ENCODE measurements at regions not wholly inside any gene's neighbourhood (a gene's known extent, or its start where the extent isn't known, plus 50 kb on each side); places are given as distances from the start of the nearest gene placed in this dataset.

DNA sequence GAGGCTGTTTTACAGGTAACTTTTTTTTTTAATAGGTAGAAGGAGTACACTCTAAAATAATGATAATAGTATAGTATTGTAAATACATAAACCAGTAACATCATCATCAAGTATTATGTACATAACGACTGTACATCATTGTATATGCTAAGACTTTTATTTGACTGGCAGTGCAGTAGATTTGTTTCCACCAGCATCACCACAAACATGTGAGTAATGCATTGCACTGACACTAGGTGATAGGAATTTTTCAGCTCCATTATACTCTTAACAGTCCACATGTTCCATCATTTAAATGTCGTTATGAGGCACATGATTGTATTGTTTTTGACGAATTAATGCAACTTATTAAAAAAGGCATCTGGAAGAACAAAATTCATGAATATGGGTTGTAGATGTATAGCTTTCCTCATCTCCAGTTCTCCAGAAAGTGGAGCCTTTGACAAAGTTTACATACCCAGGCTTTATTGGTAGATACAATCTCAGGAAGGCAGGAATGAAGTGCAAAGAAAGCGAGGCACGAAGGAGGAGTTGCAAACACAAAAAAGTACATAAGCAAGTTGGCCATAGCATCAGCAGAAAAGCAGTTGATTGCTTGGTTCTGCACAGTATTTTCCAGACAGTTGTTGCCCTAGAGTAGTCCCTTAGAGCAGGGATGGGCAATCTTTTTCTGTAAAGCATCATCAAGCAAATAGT is 336.9 kb upstream of the NR3C2 start:
- DNase-seq = no peak
- Histone ChIP-seq H3K27ac (ENCODE audit: insufficient read depth in 1 of 2, low read depth in 1 of 2, low read length in 2 of 2, poor library complexity in 1 of 2, severe bottlenecking in 2 of 2) (no peak overlapping the region), H3K4me3 (ENCODE audit: control insufficient read depth in 1 of 7, extremely low read depth in 1 of 7, insufficient read depth in 4 of 7, low read depth in 2 of 7, low read length in 6 of 7) (no peak overlapping the region), H3K4me1 (ENCODE audit: control extremely low read depth in 1 of 4, control insufficient read depth in 4 of 4, insufficient read depth in 4 of 4, low read length in 3 of 4) (no peaks in the 10 kb centered on the region), H3K36me3 (ENCODE audit: control insufficient read depth in 4 of 4, insufficient read depth in 4 of 4, low read length in 3 of 4) (no peaks in the 10 kb centered on the region), H3K27me3 (replicated peaks in 2 of 5; ENCODE audit: control insufficient read depth in 4 of 5, insufficient read depth in 5 of 5, low read length in 4 of 5) (no peaks in the 10 kb centered on the region), H3K9me3 (ENCODE audit: control extremely low read depth in 1 of 5, control insufficient read depth in 4 of 5, insufficient read depth in 2 of 5, low read depth in 1 of 5, low read length in 4 of 5) (no peaks in the 10 kb centered on the region)
- POLR2A ChIA-PET = no interaction called here
- WGBS (ENCODE audit: insufficient coverage) = 96% methylated on average over 2 of the region's 5 CpGs
- CTCF ChIA-PET = no interaction called here

DNA sequence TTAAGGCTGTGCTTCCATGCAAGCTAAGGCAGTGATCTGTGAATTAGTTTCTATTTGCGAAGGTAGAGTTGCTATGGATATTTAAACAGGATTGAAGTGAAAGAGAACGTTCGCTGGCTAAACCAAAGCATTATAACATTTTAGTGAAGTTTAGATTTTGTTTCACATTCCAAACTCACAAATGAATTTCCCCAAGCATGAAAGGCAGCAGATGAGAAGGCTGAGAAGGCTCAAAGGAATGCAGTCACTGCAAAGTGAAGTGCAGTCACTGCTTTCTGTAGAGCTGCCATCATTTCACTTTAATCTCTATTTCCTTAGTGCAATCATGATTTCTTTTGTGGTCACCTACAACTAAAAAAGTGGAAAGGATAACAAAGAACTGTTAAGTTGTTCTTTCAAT is 334.7 kb upstream of the NR3C2 start:
- DNase-seq = no peak
- H3K27ac ChIP-seq (ENCODE audit: insufficient read depth in 1 of 2, low read depth in 1 of 2, low read length in 2 of 2, poor library complexity in 1 of 2, severe bottlenecking in 2 of 2) = no peak overlapping the region
- CTCF ChIA-PET = no interaction called here

DNA sequence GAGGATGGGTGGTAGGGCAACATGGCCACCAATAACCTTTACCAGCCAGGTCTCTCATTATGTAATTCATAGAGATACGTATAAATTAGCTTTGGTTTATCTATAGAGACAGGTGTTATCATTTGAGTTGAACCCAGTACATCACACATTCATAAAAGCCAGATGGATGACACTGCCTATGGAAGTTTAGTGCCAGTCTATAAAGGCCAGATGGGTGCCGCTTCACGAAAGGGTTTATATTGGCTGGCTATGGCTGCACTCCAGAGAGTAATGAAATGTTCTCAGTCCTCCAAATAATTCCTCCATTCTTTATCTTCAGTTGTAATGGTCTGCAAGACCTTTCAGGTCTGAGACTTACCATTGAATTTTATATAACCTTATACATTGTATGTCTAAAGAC is 331.9 kb upstream of the NR3C2 start:
- WGBS (ENCODE audit: insufficient coverage) = 100% methylated on average over 1 of the region's 3 CpGs
- CTCF ChIA-PET = no interaction called here
- POLR2A ChIA-PET = no interaction called here

More for the DNA sequence above, 334.7 kb upstream of the NR3C2 start:
- no peak overlapping the region for H3K4me3 ChIP-seq (ENCODE audit: control insufficient read depth in 1 of 7, extremely low read depth in 1 of 7, insufficient read depth in 4 of 7, low read depth in 2 of 7, low read length in 6 of 7)
- POLR2A ChIA-PET = no interaction called here
- H3K9me3 ChIP-seq (ENCODE audit: control extremely low read depth in 1 of 5, control insufficient read depth in 4 of 5, insufficient read depth in 2 of 5, low read depth in 1 of 5, low read length in 4 of 5) = no peaks in the 10 kb centered on the region
- H3K27me3 ChIP-seq (replicated peaks in 2 of 5; ENCODE audit: control insufficient read depth in 4 of 5, insufficient read depth in 5 of 5, low read length in 4 of 5) = no peaks in the 10 kb centered on the region
- no CpG with 5 or more reads among the region's 3 CpGs for WGBS (ENCODE audit: insufficient coverage)
- H3K4me1 ChIP-seq (ENCODE audit: control extremely low read depth in 1 of 4, control insufficient read depth in 4 of 4, insufficient read depth in 4 of 4, low read length in 3 of 4) = no peaks in the 10 kb centered on the region
- H3K36me3 ChIP-seq (ENCODE audit: control insufficient read depth in 4 of 4, insufficient read depth in 4 of 4, low read length in 3 of 4) = no peaks in the 10 kb centered on the region

DNA sequence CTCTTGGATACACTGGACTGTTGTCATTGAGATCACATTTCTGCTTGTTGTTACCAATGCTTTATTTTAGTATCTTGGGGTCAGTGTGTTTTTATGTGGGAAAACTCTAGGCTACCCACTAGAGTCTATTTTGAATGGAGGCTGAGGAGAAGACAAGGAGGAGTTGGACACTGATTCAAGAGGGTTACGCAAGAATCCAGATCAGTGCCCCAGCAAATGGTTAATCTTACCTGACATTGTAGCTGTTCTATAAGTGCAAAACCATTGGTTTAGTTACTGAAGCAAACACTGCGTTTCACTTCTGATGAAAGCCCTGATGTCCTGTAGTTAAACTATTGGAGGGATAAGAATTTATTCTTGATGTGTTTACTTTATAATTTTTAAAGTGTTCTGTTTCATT is 331.1 kb upstream of the NR3C2 start:
- H3K27ac ChIP-seq (ENCODE audit: insufficient read depth in 1 of 2, low read depth in 1 of 2, low read length in 2 of 2, poor library complexity in 1 of 2, severe bottlenecking in 2 of 2) = no peak overlapping the region
- ChIA-PET POLR2A (no interaction called here), CTCF (no interaction called here)
- H3K4me3 ChIP-seq (ENCODE audit: control insufficient read depth in 1 of 7, extremely low read depth in 1 of 7, insufficient read depth in 4 of 7, low read depth in 2 of 7, low read length in 6 of 7) = no peak overlapping the region
- no peaks in the 10 kb centered on the region for H3K36me3 ChIP-seq (ENCODE audit: control insufficient read depth in 4 of 4, insufficient read depth in 4 of 4, low read length in 3 of 4)
- H3K27me3 ChIP-seq (replicated peaks in 2 of 5; ENCODE audit: control insufficient read depth in 4 of 5, insufficient read depth in 5 of 5, low read length in 4 of 5) = no peaks in the 10 kb centered on the region
- no peak for DNase-seq
- no peaks in the 10 kb centered on the region for H3K4me1 ChIP-seq (ENCODE audit: control extremely low read depth in 1 of 4, control insufficient read depth in 4 of 4, insufficient read depth in 4 of 4, low read length in 3 of 4)
- WGBS (ENCODE audit: insufficient coverage) = 100% methylated on average over 1 of the region's 2 CpGs
- no peaks in the 10 kb centered on the region for H3K9me3 ChIP-seq (ENCODE audit: control extremely low read depth in 1 of 5, control insufficient read depth in 4 of 5, insufficient read depth in 2 of 5, low read depth in 1 of 5, low read length in 4 of 5)

More for the DNA sequence above, 331.9 kb upstream of the NR3C2 start:
- H3K4me1 ChIP-seq (ENCODE audit: control extremely low read depth in 1 of 4, control insufficient read depth in 4 of 4, insufficient read depth in 4 of 4, low read length in 3 of 4) = no peaks in the 10 kb centered on the region
- no peak overlapping the region for H3K4me3 ChIP-seq (ENCODE audit: control insufficient read depth in 1 of 7, extremely low read depth in 1 of 7, insufficient read depth in 4 of 7, low read depth in 2 of 7, low read length in 6 of 7)
- H3K27me3 ChIP-seq (replicated peaks in 2 of 5; ENCODE audit: control insufficient read depth in 4 of 5, insufficient read depth in 5 of 5, low read length in 4 of 5) = no peaks in the 10 kb centered on the region
- DNase-seq = no peak
- H3K36me3 ChIP-seq (ENCODE audit: control insufficient read depth in 4 of 4, insufficient read depth in 4 of 4, low read length in 3 of 4) = no peaks in the 10 kb centered on the region
- no peak overlapping the region for H3K27ac ChIP-seq (ENCODE audit: insufficient read depth in 1 of 2, low read depth in 1 of 2, low read length in 2 of 2, poor library complexity in 1 of 2, severe bottlenecking in 2 of 2)
- no peaks in the 10 kb centered on the region for H3K9me3 ChIP-seq (ENCODE audit: control extremely low read depth in 1 of 5, control insufficient read depth in 4 of 5, insufficient read depth in 2 of 5, low read depth in 1 of 5, low read length in 4 of 5)

DNA sequence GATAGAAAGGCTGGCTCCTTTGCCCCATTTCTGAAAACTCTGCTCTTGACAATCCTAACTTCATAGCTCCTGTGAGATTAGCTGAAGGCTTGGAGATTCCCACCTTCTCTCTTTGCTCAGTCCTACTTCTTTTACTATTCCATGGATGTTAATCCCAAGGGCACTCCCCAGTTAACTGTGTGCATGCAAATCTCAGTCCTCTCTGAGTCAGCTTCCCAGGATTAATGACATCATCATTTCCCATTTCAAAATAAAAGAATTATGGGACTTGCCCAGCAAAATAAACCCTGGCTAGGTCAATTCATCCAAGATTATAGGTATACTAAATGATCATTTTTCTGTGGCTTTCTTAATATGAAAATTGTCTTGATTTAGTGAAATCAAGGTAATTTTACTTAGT is 328.6 kb upstream of the NR3C2 start:
- ChIA-PET CTCF (interaction anchor here (1.4 kb wide), 1 partner anchor 711 kb away, joined by 3 read pairs; no protein-coding TSS in a partner anchor), POLR2A (no interaction called here)
- Histone ChIP-seq H3K27me3 (replicated peaks in 2 of 5; ENCODE audit: control insufficient read depth in 4 of 5, insufficient read depth in 5 of 5, low read length in 4 of 5) (no peaks in the 10 kb centered on the region), H3K4me1 (ENCODE audit: control extremely low read depth in 1 of 4, control insufficient read depth in 4 of 4, insufficient read depth in 4 of 4, low read length in 3 of 4) (no peaks in the 10 kb centered on the region), H3K9me3 (ENCODE audit: control extremely low read depth in 1 of 5, control insufficient read depth in 4 of 5, insufficient read depth in 2 of 5, low read depth in 1 of 5, low read length in 4 of 5) (no peaks in the 10 kb centered on the region), H3K36me3 (ENCODE audit: control insufficient read depth in 4 of 4, insufficient read depth in 4 of 4, low read length in 3 of 4) (no peaks in the 10 kb centered on the region), H3K27ac (ENCODE audit: insufficient read depth in 1 of 2, low read depth in 1 of 2, low read length in 2 of 2, poor library complexity in 1 of 2, severe bottlenecking in 2 of 2) (no peak overlapping the region), H3K4me3 (ENCODE audit: control insufficient read depth in 1 of 7, extremely low read depth in 1 of 7, insufficient read depth in 4 of 7, low read depth in 2 of 7, low read length in 6 of 7) (no peak overlapping the region)
- DNase-seq = no peak

DNA sequence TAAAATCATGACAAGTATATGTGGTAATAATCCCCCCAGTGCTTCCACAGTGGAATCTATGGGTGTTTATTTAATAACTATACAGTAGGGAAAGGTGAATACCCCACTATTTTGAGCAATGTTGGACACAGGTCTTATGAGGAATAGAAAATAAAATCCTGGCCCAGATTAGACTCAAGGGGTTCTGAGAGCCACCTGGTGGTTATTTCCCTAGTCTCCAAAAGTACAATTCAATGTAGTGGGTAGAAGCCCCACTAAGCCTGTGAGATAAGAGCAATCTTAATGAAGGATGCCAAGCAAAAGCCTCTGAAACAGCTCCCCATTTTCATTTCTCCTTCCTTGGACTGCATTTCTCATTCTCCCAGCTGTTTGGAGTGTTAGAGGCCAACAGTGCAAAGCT is 328.2 kb upstream of the NR3C2 start:
- no peak for DNase-seq
- H3K9me3 ChIP-seq (ENCODE audit: control extremely low read depth in 1 of 5, control insufficient read depth in 4 of 5, insufficient read depth in 2 of 5, low read depth in 1 of 5, low read length in 4 of 5) = no peaks in the 10 kb centered on the region
- H3K27ac ChIP-seq (ENCODE audit: insufficient read depth in 1 of 2, low read depth in 1 of 2, low read length in 2 of 2, poor library complexity in 1 of 2, severe bottlenecking in 2 of 2) = no peak overlapping the region
- no peak overlapping the region for H3K4me3 ChIP-seq (ENCODE audit: control insufficient read depth in 1 of 7, extremely low read depth in 1 of 7, insufficient read depth in 4 of 7, low read depth in 2 of 7, low read length in 6 of 7)
- no peaks in the 10 kb centered on the region for H3K4me1 ChIP-seq (ENCODE audit: control extremely low read depth in 1 of 4, control insufficient read depth in 4 of 4, insufficient read depth in 4 of 4, low read length in 3 of 4)
- no peaks in the 10 kb centered on the region for H3K27me3 ChIP-seq (replicated peaks in 2 of 5; ENCODE audit: control insufficient read depth in 4 of 5, insufficient read depth in 5 of 5, low read length in 4 of 5)
- POLR2A ChIA-PET = interaction anchor here (0.5 kb wide), 1 partner anchor 293 kb away, joined by 3 read pairs; no protein-coding TSS in a partner anchor
- no peaks in the 10 kb centered on the region for H3K36me3 ChIP-seq (ENCODE audit: control insufficient read depth in 4 of 4, insufficient read depth in 4 of 4, low read length in 3 of 4)
- CTCF ChIA-PET = interaction anchor here (1.4 kb wide), 1 partner anchor 711 kb away, joined by 3 read pairs; no protein-coding TSS in a partner anchor

DNA sequence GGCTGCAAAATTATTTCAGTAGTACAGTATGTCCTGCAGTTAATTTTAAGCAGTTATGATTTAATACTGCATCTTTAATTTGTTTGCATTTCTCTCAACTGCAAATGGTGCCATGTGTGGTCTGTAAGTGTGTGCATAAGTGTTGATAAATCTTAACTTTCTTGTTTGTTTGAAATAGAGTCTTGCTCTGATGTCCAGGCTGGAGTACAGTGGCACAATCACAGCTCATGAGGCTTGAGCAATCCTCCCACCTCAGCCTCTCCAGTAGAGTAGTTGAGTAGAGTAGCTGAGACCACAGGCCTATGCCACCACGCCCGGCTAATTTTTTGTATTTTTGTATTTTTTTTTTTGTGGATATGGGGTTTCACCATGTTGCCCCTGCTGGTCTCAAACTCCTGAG is 322.5 kb upstream of the NR3C2 start:
- ChIA-PET POLR2A (no interaction called here), CTCF (no interaction called here)
- no peak for DNase-seq
- peaks cover 0 to 3% (median 0%) of the 10 kb centered on the region in 5 experiments for H3K9me3 ChIP-seq (ENCODE audit: control extremely low read depth in 1 of 5, control insufficient read depth in 4 of 5, insufficient read depth in 2 of 5, low read depth in 1 of 5, low read length in 4 of 5)
- H3K4me3 ChIP-seq (ENCODE audit: control insufficient read depth in 1 of 7, extremely low read depth in 1 of 7, insufficient read depth in 4 of 7, low read depth in 2 of 7, low read length in 6 of 7) = no peak overlapping the region
- H3K36me3 ChIP-seq (ENCODE audit: control insufficient read depth in 4 of 4, insufficient read depth in 4 of 4, low read length in 3 of 4) = no peaks in the 10 kb centered on the region
- WGBS (ENCODE audit: insufficient coverage) = 60% methylated on average over 2 of the region's 2 CpGs
- no peaks in the 10 kb centered on the region for H3K27me3 ChIP-seq (replicated peaks in 2 of 5; ENCODE audit: control insufficient read depth in 4 of 5, insufficient read depth in 5 of 5, low read length in 4 of 5)
- H3K27ac ChIP-seq (ENCODE audit: insufficient read depth in 1 of 2, low read depth in 1 of 2, low read length in 2 of 2, poor library complexity in 1 of 2, severe bottlenecking in 2 of 2) = no peak overlapping the region
- no peaks in the 10 kb centered on the region for H3K4me1 ChIP-seq (ENCODE audit: control extremely low read depth in 1 of 4, control insufficient read depth in 4 of 4, insufficient read depth in 4 of 4, low read length in 3 of 4)
